ENCODE measurements at regions not wholly inside any gene's neighbourhood (a gene's known extent, or its start where the extent isn't known, plus 50 kb on each side); places are given as distances from the start of the nearest gene placed in this dataset.

GRCh38 chr22:48077699-48078098 is 1315.2 kb downstream of the TBC1D22A start:
- DNase-seq (no peak), ATAC-seq (ENCODE audit: low read depth) (no peak)
- Mint-ChIP-seq H3K4me3 (no peak overlapping the region), H3K9me3 (ENCODE audit: insufficient read depth) (no peaks in the 10 kb centered on the region), H3K27me3 (no peaks in the 10 kb centered on the region), H3K4me1 (peaks cover 18% of the 10 kb centered on the region), H3K27ac (no peak overlapping the region)
- H3K79me2 ChIP-seq (ENCODE audit: control insufficient read depth, insufficient read depth, low read length): no peaks in the 10 kb centered on the region
- H3K4me2 ChIP-seq (replicated peaks; ENCODE audit: low read depth, low read length, poor library complexity, severe bottlenecking): no peak overlapping the region
- no peaks in the 10 kb centered on the region for H3K36me3 ChIP-seq (replicated peaks in 1 of 2; ENCODE audit: control extremely low read depth in 1 of 2, control insufficient read depth in 1 of 2, extremely low read depth in 1 of 2, insufficient read depth in 2 of 2, low read length in 1 of 2)
- no peaks in the 10 kb centered on the region for H3K9me3 ChIP-seq (ENCODE audit: control extremely low read depth in 1 of 3, control insufficient read depth in 2 of 3, insufficient read depth in 1 of 3, low read length in 2 of 3)
- H2AFZ ChIP-seq (ENCODE audit: insufficient read depth, low read depth, low read length, poor library complexity, severe bottlenecking): no peak overlapping the region
- intact Hi-C loops (cut with micrococcal nuclease): no loop called here
- 80% methylated on average over 1 of the region's 6 CpGs for WGBS (ENCODE audit: insufficient coverage)
- peaks cover 6 to 10% of the 10 kb centered on the region in 2 donors for H3K4me1 ChIP-seq (ENCODE audit: control insufficient read depth in 2 of 2, insufficient read depth in 2 of 2, low read length in 2 of 2)
- H4K20me1 ChIP-seq (ENCODE audit: control insufficient read depth, insufficient read depth, low read length, poor library complexity, severe bottlenecking): no peaks in the 10 kb centered on the region
- TF ChIP-seq CTCF (IDR thresholded peaks at IDR 0.05) (no peak), EZH2 (IDR thresholded peaks at IDR 0.05; ENCODE audit: borderline replicate concordance, insufficient read depth, low read depth, low read length, poor library complexity, severe bottlenecking) (no peak)
- POLR2A ChIA-PET: no interaction called here
- H3K27ac ChIP-seq (ENCODE audit: low read length in 2 of 2): no peak overlapping the region
- H3K27me3 ChIP-seq (replicated peaks in 1 of 4; ENCODE audit: control extremely low read depth in 1 of 4, control insufficient read depth in 3 of 4, insufficient read depth in 4 of 4, low read length in 3 of 4): no peaks in the 10 kb centered on the region
- no peak overlapping the region for H3K9ac ChIP-seq (ENCODE audit: low read length)
- CTCF ChIA-PET: no interaction called here
- no peak overlapping the region for H3K4me3 ChIP-seq (ENCODE audit: control extremely low read depth in 1 of 5, extremely low read depth in 1 of 5, insufficient read depth in 1 of 5, low read depth in 2 of 5, low read length in 4 of 5)

GRCh38 chr22:48076008-48076407 is 1313.6 kb downstream of the TBC1D22A start:
- H2AFZ ChIP-seq (ENCODE audit: insufficient read depth, low read depth, low read length, poor library complexity, severe bottlenecking): no peak overlapping the region
- no peaks in the 10 kb centered on the region for H3K36me3 ChIP-seq (replicated peaks in 1 of 2; ENCODE audit: control extremely low read depth in 1 of 2, control insufficient read depth in 1 of 2, extremely low read depth in 1 of 2, insufficient read depth in 2 of 2, low read length in 1 of 2)
- no peaks in the 10 kb centered on the region for H3K27me3 ChIP-seq (replicated peaks in 1 of 4; ENCODE audit: control extremely low read depth in 1 of 4, control insufficient read depth in 3 of 4, insufficient read depth in 4 of 4, low read length in 3 of 4)
- DNase-seq (no peak), ATAC-seq (ENCODE audit: low read depth) (no peak)
- H3K4me3 Mint-ChIP-seq: no peak overlapping the region
- intact Hi-C loops (cut with micrococcal nuclease): no loop called here
- TF ChIP-seq EZH2 (IDR thresholded peaks at IDR 0.05; ENCODE audit: borderline replicate concordance, insufficient read depth, low read depth, low read length, poor library complexity, severe bottlenecking): no peak
- no peak for TF ChIP-seq CTCF (IDR thresholded peaks at IDR 0.05)
- no peaks in the 10 kb centered on the region for H3K79me2 ChIP-seq (ENCODE audit: control insufficient read depth, insufficient read depth, low read length)
- peaks cover 25% of the 10 kb centered on the region for H3K4me1 Mint-ChIP-seq
- H3K4me1 ChIP-seq (ENCODE audit: control insufficient read depth in 2 of 2, insufficient read depth in 2 of 2, low read length in 2 of 2): peaks cover 9 to 17% of the 10 kb centered on the region in 2 donors
- CTCF ChIA-PET: no interaction called here
- no peaks in the 10 kb centered on the region for H3K27me3 Mint-ChIP-seq
- H3K9me3 ChIP-seq (ENCODE audit: control extremely low read depth in 1 of 3, control insufficient read depth in 2 of 3, insufficient read depth in 1 of 3, low read length in 2 of 3): no peaks in the 10 kb centered on the region
- H3K9ac ChIP-seq (ENCODE audit: low read length): no peak overlapping the region
- no peak overlapping the region for H3K4me3 ChIP-seq (ENCODE audit: control extremely low read depth in 1 of 5, extremely low read depth in 1 of 5, insufficient read depth in 1 of 5, low read depth in 2 of 5, low read length in 4 of 5)
- H4K20me1 ChIP-seq (ENCODE audit: control insufficient read depth, insufficient read depth, low read length, poor library complexity, severe bottlenecking): no peaks in the 10 kb centered on the region
- H3K27ac Mint-ChIP-seq: no peak overlapping the region
- no peak overlapping the region for H3K4me2 ChIP-seq (replicated peaks; ENCODE audit: low read depth, low read length, poor library complexity, severe bottlenecking)
- no peak overlapping the region for H3K27ac ChIP-seq (ENCODE audit: low read length in 2 of 2)
- POLR2A ChIA-PET: interaction anchor here (0.6 kb wide), 1 partner anchor 359 kb away, joined by 12 read pairs; no protein-coding TSS in a partner anchor
- 98% methylated on average over 10 of the region's 10 CpGs for WGBS (ENCODE audit: insufficient coverage)
- H3K9me3 Mint-ChIP-seq (ENCODE audit: insufficient read depth): no peaks in the 10 kb centered on the region
